Tibial nerve (tissue), 4 donors: ENCODE measurements at regions not wholly inside any gene's neighbourhood (a gene's known extent, or its start where the extent isn't known, plus 50 kb on each side); places are given as distances from the start of the nearest gene placed in this dataset.

Source experiments
- DNase-seq, 2 donors: peaks; one replicate each; pipeline ENCODE4 v3.0.0-alpha.2; 2019; ENCODE audit warnings: low spot score in 2 of 2
- H3K27ac ChIP-seq, 4 donors: fragments of 200-600 bp; sonication (generic) in 3 of 4; one replicate each; pipeline ENCODE4 v1.5.1; 2017 to 2019; ENCODE audit warnings: mild to moderate bottlenecking in 1 of 4
- H3K27me3 ChIP-seq, 2 donors: fragments of 200-600 bp; sonication (generic) in 1 of 2; one replicate each; pipeline versions ENCODE4 v1.5.1 to v1.6.0; 2017 to 2019
- H3K36me3 ChIP-seq, 3 donors: fragments of 200-600 bp; sonication (generic); one replicate each; pipeline ENCODE4 v1.5.1; 2018 to 2019
- H3K4me1 ChIP-seq, 4 donors: fragments of 200-600 bp; sonication (generic) in 3 of 4; one replicate each; pipeline ENCODE4 v1.5.1; 2017 to 2019
- H3K4me3 ChIP-seq, 4 donors: fragments of 200-600 bp; sonication (generic) in 3 of 4; one replicate each; pipeline ENCODE4 v1.5.1; 2017 to 2019; ENCODE audit warnings: mild to moderate bottlenecking in 1 of 4, moderate library complexity in 1 of 4
- H3K9me3 ChIP-seq, 4 donors: fragments of 200-600 bp; sonication (generic) in 3 of 4; one replicate each; pipeline ENCODE4 v1.5.1; 2017 to 2019
- EP300 ChIP-seq, 2 donors: sonication (generic); formaldehyde crosslinking; IDR thresholded peaks; one replicate each; pipeline ENCODE4 v1.6.1; 2017; ENCODE audit warnings: antibody characterized with exemption in 2 of 2, mild to moderate bottlenecking in 1 of 2
- POLR2A ChIP-seq, 2 donors: fragments of 450-650 bp; IDR thresholded peaks; one replicate each; pipeline ENCODE4 v1.6.1; 2017; ENCODE audit warnings: antibody characterized with exemption in 2 of 2, mild to moderate bottlenecking in 2 of 2, moderate library complexity in 2 of 2
- WGBS, 2 donors: methylation state at CpG; one replicate each; pipeline ENCODE4 v1.1.5; 2018; 5-methylcytosine and 5-hydroxymethylcytosine counted together
- TF ChIP-seq, protein P1 (sequence below), 5 experiments: fragments of 200-600 bp in 3 of 5; fragments of 450-650 bp in 2 of 5; sonication (generic) in 3 of 5; IDR thresholded peaks; one replicate each; pipeline ENCODE4 v1.5.1; 2016 to 2019; ENCODE audit warnings: antibody characterized with exemption in 5 of 5, mild to moderate bottlenecking in 3 of 5, moderate library complexity in 2 of 5

DNA sequence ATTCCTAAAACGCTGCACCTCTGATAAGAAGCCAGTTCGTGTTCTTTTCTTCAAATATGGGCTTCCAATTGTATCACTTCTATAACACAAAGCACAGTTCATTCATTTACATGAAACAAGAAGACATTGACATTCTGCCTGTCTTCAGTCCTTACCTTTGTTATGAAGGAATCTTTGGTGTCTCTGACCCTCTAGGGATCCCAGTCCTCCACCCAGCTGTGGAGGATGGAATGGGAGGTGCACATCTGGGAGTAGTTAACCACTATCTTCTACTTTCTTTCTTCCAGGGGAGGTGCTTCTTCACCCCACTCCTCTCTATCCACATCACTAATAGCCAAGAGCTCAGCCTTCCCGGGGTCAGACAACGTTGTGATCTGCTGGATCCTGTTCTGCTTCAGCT lies 233.4 kb downstream of the CDC5L start:
- H3K27ac ChIP-seq, result no peak overlapping the region
- H3K36me3 ChIP-seq, result no peaks in the 10 kb centered on the region
- TF ChIP-seq, protein P1, sequence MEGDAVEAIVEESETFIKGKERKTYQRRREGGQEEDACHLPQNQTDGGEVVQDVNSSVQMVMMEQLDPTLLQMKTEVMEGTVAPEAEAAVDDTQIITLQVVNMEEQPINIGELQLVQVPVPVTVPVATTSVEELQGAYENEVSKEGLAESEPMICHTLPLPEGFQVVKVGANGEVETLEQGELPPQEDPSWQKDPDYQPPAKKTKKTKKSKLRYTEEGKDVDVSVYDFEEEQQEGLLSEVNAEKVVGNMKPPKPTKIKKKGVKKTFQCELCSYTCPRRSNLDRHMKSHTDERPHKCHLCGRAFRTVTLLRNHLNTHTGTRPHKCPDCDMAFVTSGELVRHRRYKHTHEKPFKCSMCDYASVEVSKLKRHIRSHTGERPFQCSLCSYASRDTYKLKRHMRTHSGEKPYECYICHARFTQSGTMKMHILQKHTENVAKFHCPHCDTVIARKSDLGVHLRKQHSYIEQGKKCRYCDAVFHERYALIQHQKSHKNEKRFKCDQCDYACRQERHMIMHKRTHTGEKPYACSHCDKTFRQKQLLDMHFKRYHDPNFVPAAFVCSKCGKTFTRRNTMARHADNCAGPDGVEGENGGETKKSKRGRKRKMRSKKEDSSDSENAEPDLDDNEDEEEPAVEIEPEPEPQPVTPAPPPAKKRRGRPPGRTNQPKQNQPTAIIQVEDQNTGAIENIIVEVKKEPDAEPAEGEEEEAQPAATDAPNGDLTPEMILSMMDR (IDR thresholded peaks at IDR 0.05), result no peak
- TF ChIP-seq POLR2A (IDR thresholded peaks at IDR 0.05) (no peak), EP300 (IDR thresholded peaks at IDR 0.05) (no peak)
- H3K4me1 ChIP-seq, result no peaks in the 10 kb centered on the region
- no peak overlapping the region for H3K4me3 ChIP-seq
- DNase-seq, result no peak
- 69 to 72% methylated on average over 4 of the region's 4 CpGs for WGBS, 2 donors
- no peaks in the 10 kb centered on the region for H3K27me3 ChIP-seq
- no peaks in the 10 kb centered on the region for H3K9me3 ChIP-seq

DNA sequence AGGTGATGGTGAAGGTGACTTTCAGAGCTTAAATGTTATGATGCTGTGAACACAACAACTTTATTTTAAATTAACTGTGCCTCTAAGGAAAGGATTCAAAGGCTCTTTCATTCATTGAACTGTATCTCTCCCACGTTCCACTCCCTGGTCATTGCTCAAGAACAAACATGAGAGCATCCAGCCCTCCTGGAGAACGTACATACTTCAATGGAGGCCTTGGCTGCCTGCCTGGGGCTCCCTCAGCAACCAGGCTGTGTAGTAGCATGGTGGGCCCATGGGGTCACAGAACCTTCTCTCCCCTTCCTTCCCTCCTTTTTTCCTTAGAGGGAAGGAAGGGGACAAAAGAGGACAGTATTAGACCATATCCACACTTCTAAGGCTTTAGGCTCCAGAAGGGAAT lies 234.3 kb downstream of the CDC5L start:
- TF ChIP-seq, protein P1 (IDR thresholded peaks at IDR 0.05), result no peak
- no peak for TF ChIP-seq POLR2A (IDR thresholded peaks at IDR 0.05)
- TF ChIP-seq EP300 (IDR thresholded peaks at IDR 0.05), result no peak
- Histone ChIP-seq H3K27ac (no peak overlapping the region), H3K4me3 (no peak overlapping the region), H3K9me3 (no peaks in the 10 kb centered on the region), H3K4me1 (no peaks in the 10 kb centered on the region), H3K36me3 (no peaks in the 10 kb centered on the region), H3K27me3 (no peaks in the 10 kb centered on the region)
- DNase-seq, result no peak
- 31% methylated on average over 2 of the region's 2 CpGs for WGBS, 2 donors

DNA sequence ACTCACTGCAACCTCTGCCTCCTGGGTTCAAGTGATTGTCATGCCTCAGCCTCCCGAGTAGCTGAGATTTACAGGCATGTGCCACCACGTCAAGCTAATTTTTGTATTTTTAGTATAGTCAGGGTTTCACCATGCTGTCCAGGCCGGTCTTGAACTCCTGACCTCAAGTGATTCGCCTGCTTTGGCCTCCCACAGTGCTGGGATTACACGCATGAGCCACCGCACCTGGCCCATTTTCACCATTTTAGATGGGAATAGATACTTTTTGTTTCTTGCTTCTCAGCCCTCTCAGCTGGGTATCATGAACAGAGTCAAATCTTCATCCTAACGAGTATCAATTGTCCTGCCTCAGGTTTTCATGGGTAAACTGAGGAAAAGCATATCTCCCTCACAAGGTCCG lies 235.0 kb downstream of the CDC5L start:
- H3K27ac ChIP-seq, result no peak overlapping the region
- TF ChIP-seq EP300 (IDR thresholded peaks at IDR 0.05) (no peak), POLR2A (IDR thresholded peaks at IDR 0.05) (no peak)
- TF ChIP-seq, protein P1 (IDR thresholded peaks at IDR 0.05), result no peak
- no peak for DNase-seq
- 81 to 84% methylated on average over 8 of the region's 8 CpGs for WGBS, 2 donors
- H3K4me3 ChIP-seq, result no peak overlapping the region
- no peaks in the 10 kb centered on the region for H3K27me3 ChIP-seq
- no peaks in the 10 kb centered on the region for H3K36me3 ChIP-seq
- H3K4me1 ChIP-seq, result no peaks in the 10 kb centered on the region
- no peaks in the 10 kb centered on the region for H3K9me3 ChIP-seq

DNA sequence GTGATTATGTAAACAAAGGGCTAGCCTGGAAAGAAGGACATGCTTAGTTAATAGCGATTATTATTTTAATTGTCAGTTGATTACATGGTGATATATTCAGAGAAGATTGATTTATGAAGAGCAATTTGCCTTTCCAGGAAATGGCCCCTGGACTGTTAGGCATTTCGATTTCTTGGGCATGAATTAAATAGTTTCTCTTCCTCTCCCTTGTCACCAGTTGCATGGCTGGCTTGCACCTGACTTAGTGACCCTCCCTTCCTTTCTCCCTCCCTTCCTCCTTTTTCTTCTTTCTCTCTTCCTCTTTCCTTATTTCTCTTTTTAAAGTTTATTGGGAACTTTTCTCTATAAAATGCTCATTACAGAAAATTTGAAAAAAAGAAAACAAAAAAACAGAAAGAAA lies 235.4 kb downstream of the CDC5L start:
- no peaks in the 10 kb centered on the region for H3K27me3 ChIP-seq
- no peaks in the 10 kb centered on the region for H3K36me3 ChIP-seq
- no peak overlapping the region for H3K4me3 ChIP-seq
- no peaks in the 10 kb centered on the region for H3K4me1 ChIP-seq
- TF ChIP-seq EP300 (IDR thresholded peaks at IDR 0.05) (peak in 1 of 2 donors; percentile 38), POLR2A (IDR thresholded peaks at IDR 0.05) (no peak)
- TF ChIP-seq, protein P1 (IDR thresholded peaks at IDR 0.05), result no peak
- H3K27ac ChIP-seq, result no peak overlapping the region
- no peaks in the 10 kb centered on the region for H3K9me3 ChIP-seq
- 58% methylated on average over 2 of the region's 2 CpGs for WGBS, 2 donors
- no peak for DNase-seq

DNA sequence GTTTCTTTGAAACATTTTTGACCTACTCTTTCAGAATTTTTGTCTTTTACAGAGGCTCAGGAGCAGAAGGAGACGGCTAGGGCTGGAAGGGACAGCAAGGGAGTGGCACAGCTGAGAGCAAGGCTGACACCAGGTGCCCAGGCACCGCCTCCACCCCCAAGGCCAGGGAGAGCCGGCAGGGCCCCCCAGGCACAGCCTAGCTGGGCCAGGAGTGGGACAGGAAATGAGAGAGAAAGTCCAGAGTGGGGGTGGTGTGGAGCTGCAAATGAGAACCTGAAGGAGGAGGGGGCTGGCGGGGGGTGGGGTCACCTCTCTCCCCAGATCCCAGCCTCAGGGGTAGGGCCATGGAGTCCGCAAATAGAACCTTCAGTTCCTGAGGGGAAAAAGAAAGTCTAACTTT lies 236.7 kb downstream of the CDC5L start:
- no peaks in the 10 kb centered on the region for H3K9me3 ChIP-seq
- no peaks in the 10 kb centered on the region for H3K27me3 ChIP-seq
- no peak overlapping the region for H3K4me3 ChIP-seq
- H3K4me1 ChIP-seq, result no peaks in the 10 kb centered on the region
- no peak overlapping the region for H3K27ac ChIP-seq
- 72 to 80% methylated on average over 5 of the region's 5 CpGs for WGBS, 2 donors
- TF ChIP-seq EP300 (IDR thresholded peaks at IDR 0.05) (no peak), POLR2A (IDR thresholded peaks at IDR 0.05) (no peak)
- TF ChIP-seq, protein P1 (IDR thresholded peaks at IDR 0.05), result no peak
- DNase-seq, result no peak
- H3K36me3 ChIP-seq, result no peaks in the 10 kb centered on the region
